AG10803 (cell line): ENCODE measurements at regions not wholly inside any gene's neighbourhood (a gene's known extent, or its start where the extent isn't known, plus 50 kb on each side); places are given as distances from the start of the nearest gene placed in this dataset.

ENCODE experiments used
- DNase-seq: peaks from one replicate; pipeline ENCODE4 v3.0.0; 2010; ENCODE audit warnings: low read depth
- H3K4me3 ChIP-seq: 2 replicates; pipeline ENCODE4 v1.5.1; 2011; ENCODE audit warnings: mild to moderate bottlenecking, low read length, control low read depth
- TF ChIP-seq, protein P1 (sequence below): conservative IDR thresholded peaks from 2 replicates; pipeline ENCODE4 v1.5.1; 2011; ENCODE audit warnings: mild to moderate bottlenecking, low read length, control low read depth, inconsistent platforms

DNA sequence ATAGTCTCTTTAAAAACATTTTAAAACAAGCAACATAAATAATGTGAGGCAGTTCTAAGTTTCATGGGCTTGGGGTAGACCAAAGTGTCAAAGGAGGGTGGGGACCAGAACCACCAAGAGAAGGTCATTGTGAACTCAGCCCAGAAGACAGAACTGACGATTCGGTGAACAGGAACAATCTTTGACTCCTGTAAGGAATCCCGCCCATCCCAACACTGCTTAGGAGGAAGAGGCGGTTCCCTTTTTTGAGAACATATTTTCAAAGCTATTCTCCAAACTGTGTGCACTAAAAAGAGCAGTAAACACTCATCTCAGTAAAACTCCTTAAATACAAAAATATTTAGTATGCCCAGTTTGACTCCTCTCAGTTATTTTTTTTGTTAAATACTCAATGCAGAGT lies 176.5 kb upstream of the TLE4 start:
- DNase-seq = no peak
- H3K4me3 ChIP-seq = no peak overlapping the region
- TF ChIP-seq, protein P1, sequence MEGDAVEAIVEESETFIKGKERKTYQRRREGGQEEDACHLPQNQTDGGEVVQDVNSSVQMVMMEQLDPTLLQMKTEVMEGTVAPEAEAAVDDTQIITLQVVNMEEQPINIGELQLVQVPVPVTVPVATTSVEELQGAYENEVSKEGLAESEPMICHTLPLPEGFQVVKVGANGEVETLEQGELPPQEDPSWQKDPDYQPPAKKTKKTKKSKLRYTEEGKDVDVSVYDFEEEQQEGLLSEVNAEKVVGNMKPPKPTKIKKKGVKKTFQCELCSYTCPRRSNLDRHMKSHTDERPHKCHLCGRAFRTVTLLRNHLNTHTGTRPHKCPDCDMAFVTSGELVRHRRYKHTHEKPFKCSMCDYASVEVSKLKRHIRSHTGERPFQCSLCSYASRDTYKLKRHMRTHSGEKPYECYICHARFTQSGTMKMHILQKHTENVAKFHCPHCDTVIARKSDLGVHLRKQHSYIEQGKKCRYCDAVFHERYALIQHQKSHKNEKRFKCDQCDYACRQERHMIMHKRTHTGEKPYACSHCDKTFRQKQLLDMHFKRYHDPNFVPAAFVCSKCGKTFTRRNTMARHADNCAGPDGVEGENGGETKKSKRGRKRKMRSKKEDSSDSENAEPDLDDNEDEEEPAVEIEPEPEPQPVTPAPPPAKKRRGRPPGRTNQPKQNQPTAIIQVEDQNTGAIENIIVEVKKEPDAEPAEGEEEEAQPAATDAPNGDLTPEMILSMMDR = no peak

DNA sequence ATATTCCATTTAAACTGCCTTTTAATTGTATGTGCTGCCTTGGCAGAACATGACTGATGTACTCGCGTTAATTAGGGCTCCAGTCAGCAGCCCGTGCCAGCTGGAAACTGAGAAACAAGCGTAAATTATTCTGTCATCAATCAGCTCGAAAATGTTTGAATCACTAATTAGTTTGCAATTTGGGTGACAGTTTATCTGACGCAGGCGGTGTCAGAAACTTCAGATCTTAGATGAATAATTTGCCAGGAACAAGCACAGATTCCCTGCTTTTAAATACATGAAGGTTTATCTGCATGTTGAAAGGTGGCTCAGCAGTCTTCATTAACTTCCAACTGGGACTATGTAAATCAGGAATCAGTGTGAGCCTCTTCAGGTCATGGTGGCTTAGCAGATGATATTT lies 176.0 kb upstream of the TLE4 start:
- TF ChIP-seq, protein P1 = no peak
- no peak for DNase-seq
- H3K4me3 ChIP-seq = no peak overlapping the region

DNA sequence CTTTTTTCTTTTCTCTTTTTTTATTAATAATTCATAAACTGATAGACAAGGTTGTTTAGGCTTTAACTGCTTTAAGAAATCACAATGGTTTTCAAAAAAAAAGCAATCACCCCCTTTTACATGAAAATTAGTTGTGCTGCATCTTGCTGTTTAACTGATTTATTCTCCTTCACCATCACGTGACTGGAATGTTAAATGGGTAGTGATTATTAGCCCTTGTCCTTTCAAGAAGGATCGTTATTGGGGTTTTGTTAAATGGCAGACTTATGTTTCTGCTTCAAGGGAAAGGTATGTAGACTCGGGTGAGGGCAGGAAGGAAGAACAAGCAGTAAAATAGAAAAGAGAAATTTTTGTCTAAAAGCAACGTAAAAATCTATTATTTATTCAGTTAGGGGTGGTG lies 175.6 kb upstream of the TLE4 start:
- no peak overlapping the region for H3K4me3 ChIP-seq
- no peak for DNase-seq
- TF ChIP-seq, protein P1 = no peak

DNA sequence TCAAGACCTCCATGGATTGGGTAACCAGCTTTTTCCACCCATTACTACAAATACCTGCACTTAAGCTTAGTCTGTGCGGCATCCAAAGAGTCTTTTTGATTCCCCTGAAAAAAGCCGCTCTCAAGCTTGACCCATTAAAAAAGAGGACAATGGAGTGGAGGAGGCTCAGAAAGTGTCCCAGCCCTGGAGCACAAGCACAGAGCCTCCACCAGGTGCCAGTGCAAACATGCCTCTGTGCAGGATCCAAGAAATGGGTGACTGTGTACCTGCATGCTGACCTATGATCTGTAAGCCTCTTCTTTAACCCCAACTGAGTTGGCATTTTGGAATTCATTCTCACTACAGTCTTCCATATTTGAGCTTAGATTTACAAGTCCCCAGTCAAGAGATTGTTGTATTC lies 168.3 kb upstream of the TLE4 start:
- TF ChIP-seq, protein P1 = no peak
- no peak for DNase-seq
- H3K4me3 ChIP-seq = no peak overlapping the region

DNA sequence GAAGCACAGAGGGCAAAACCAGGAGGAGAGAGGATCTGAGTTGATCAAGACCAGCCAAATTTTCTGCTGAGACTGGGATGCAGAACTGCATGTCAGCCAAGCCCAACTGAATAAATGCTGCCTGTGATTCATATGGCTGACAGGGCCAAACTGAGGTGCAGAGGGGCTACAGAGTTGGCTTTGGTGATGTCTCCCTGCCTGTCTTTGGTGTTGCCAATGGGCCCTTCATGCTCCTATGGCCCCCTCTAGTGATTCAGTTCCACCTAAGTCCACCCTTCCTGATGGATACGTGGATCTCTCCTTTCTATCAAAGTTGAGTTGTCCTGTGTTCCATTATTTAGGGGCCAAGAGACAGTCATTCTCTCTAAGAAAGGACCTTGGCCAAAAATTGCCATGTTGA lies 163.6 kb upstream of the TLE4 start:
- peak; percentile 3 for DNase-seq
- H3K4me3 ChIP-seq = no peak overlapping the region
- TF ChIP-seq, protein P1 = peak; percentile 15; the same call in 1 of the 2 replicates

DNA sequence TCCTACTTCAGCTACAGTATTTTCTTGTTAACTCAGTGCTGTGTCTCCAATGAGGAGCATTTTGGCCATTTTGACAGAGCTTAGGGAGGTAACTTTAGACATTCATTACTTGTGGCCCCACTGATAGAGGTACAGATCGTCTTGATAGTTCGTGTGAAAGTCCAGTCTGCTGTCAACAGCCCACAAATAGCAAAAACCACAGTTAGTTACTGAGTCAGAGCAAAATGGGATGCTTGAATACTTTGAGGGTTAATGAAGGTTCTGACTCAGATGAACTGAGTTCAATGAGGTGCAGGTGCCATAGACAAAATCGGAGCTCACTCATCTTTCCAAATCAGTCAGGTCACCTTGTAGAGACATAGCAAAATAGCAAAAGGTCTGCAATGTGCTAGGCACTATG lies 163.1 kb upstream of the TLE4 start:
- DNase-seq = peak; percentile 74
- TF ChIP-seq, protein P1 = no peak
- no peak overlapping the region for H3K4me3 ChIP-seq

DNA sequence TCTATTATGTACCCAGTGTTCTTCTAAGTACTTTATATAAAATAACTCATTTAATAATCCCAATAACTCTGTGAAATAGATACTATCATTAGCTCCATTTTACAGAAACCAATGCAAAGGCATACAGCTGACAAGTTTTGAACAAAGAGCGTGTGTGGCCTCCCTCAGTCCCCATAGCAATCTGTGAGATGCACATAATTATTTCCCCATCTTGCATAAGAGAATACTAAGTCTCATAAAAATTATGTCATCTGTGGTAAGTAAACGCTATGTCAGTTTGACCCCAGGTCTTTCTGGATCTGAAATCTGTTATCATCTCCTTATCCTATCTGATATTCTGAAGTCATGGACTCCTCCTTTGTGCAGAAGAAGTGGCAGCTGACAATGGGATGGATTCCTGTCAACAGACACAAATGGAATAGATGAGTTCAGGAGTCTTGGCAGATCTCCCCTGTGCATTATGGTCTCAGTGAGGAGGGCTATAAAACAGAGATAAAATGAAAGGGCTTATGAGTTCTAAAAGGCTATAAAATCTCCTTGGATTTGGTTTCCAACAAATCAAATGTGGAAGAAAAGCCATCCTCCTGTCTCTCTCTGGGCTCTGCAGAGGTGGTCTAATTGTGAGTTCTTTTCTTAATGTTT lies 162.5 kb upstream of the TLE4 start:
- no peak overlapping the region for H3K4me3 ChIP-seq
- DNase-seq = no peak
- TF ChIP-seq, protein P1 = no peak
